ENCODE measurements at regions not wholly inside any gene's neighbourhood (a gene's known extent, or its start where the extent isn't known, plus 50 kb on each side); places are given as distances from the start of the nearest gene placed in this dataset.
"Not testable (repeated sequence)": the region's sequence is repeated elsewhere in the genome, so short reads cannot be mapped to it uniquely, and the experiment has no call there.

DNA sequence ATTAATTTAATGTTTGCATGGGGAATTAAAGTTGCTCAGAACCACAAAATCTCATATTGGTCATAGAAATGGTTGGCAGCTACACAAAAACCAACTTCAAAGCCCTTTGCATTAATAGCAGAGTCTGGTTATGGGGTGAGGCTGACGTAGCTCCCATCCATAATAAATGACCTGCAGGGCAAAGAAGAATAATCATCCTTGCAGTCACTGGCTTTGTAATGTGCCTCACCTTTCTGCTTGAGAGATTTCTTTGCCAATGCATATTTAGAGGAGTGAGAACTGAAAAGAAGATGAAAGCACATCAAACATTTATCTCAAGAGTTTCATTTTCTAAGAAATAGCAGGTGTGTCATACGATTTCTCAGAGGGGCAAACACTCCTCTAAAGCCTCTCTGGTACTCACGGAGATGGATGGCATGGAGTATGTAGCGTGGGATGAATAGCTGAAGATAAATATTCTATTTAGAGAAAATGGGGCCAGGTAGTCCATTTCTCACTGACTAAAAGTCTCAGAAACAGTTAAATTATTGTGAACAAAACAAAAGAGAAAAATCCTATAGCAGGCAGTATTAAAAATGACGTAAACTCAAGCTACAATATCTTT, 1491.9 kb downstream of the FAM181B start:
- DNase-seq, result no peak

DNA sequence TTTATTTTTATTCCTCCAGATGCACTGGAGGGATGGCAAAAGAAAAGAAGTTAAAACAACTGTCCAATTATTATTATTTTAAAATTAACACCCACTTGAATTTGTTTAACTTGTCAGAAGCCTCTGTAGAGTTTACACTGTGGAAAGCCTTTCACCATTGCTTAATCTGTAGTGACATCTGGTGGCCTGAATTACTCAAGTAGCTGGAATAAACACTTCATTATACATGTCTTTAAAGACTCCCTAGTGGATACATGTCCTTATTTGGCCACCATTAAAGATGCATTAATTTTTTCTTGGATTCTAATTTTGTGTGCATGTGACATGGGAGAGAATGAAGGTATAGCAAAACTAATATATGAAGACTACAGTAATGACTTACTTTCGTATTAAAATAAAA, 1496.5 kb downstream of the FAM181B start:
- peak; percentile 50 for DNase-seq

DNA sequence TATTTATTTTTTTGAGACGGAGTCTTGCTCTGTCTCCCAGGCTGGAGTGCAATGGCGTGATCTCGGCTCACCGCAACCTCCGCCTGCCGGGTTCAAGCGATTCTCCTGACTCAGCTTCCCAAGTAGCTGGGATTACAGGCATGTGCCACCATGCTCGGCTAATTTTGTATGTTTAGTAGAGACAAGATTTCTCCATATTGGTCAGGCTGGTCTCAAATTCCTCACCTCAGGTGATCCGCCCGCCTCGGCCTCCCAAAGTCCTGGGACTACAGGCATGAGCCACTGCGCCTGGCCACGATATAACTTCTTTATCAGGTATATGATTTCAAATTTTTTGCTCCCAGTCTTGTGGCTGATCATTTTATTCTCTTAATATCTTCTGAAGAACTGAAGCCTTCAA, 1506.3 kb downstream of the FAM181B start:
- DNase-seq, result not testable (repeated sequence)

- no peak for DNase-seq
Observed at GRCh38 chr11:81224396-81224795, 1509.3 kb downstream of the FAM181B start.

GRCh38 chr11:81222491-81222890, 1511.2 kb downstream of the FAM181B start:
- no peak for DNase-seq

DNA sequence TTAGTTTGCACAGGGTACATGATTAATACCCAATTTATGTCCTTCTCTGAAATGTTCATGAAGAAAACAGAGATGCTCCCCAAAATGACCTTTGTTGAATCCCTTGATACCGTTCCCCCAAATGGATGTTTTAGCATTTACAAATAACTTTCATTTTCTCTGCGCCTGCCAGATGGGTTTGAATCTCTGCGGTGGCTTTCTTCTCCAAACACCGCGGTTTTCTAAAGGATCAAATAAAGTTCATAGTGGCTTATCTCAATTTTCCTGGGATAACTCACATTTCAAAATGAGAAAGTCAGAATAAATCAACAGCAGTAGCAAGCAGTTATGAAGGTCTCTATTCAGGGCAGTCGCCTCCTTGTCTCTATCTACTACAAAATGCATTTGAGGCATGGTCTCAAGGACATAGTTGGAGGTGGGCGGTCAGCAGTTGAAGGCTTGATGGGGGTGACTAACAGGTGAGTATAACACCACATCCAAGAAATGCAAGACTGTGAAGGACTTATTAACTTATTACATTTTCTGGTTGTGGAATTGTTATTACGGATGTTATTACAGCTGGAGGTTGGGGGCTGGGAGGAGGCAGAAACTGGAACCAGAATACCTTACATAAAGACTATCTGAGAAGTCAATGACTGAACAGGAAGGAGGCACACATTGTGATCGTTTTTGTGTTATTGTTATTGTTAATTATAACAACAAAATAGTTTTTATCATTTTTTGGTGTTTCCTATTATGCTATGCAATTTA, 1513.3 kb downstream of the FAM181B start:
- DNase-seq, result no peak

DNA sequence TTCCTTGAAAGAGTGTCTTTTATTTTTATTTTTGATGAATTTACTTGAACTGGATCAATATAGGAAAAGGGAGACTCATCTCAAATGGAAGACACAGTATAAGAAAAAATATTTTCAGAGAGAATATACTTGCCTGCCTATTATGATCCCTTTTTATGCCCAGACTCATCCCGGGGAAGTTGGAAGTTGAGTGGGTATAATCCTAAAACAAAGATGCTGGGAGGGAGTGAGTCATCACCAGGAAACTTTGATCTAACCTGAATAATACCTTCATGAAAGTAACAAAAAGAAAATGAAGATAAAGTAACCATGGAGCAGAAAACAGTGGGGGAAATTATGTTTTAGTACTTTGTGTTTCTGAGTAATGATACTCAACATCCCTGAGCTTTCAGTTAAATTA, 1514.0 kb downstream of the FAM181B start:
- DNase-seq, result no peak

DNA sequence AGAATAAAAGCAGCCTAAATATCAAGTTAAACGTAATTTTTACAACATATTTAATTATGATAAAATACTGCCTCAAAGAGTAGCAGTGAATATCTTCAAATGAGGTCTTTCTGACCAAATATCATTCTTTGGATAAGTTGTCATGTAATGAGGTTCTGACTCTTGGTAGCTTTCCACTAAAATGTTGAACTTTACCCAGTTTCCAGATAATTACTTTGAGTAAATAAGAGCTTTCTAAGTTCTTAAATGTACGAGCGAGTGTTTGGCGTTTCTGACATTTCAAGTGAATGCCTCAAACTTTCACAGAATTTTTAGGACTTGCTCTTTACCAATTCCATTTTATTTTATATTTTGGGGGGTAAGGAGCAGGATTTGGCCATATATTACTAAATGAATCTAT, 1515.2 kb downstream of the FAM181B start:
- DNase-seq, result no peak

DNA sequence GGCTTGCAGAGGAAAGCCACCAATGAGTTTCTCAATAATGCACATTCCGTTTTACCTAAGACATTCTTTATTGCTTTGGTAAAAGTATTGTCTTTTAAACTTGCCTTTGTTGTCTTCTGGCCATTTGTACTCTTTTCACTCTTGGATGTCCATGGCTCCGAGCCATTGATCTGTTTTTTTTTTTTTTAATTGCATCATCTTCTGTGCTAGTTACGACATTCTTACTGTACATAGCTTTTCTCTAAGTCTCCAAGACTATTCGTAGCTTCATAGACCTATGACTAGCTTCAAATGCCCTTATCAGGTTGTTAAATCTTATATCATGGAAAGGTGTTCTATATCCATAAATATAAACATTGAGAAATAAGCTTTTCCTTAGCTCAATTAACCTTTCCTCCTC, 1522.6 kb downstream of the FAM181B start:
- no peak for DNase-seq

DNA sequence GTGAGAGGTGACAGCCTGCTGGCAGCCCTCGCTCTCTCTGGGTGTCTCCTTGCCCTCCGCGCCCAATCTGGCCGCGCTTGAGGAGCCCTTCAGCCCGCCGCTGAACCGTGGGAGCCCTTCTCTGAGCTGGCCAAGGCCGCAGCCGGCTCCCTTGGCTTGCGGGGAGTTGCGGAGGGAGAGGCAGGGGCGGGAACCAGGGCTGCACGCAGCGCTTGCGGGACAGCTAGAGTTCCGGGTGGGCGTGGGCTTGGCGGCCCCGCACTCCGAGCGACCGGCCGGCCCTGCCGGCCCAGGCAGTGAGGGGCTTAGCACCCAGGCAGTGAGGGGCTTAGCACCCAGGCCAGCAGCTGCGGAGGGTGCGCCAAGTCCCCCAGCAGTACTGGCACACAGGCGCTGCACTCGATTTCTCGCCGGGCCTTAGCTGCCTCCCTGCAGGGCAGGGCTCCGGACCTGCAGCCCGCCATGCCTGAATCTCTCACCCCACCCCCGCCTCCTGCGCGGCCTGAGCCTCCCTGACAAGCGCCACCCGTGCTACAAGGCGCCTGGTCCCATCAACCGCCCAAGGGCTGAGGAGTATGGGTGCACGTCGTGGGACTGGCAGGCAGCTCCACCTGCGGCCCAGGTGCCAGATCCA, 1526.1 kb downstream of the FAM181B start:
- no peak for DNase-seq

DNA sequence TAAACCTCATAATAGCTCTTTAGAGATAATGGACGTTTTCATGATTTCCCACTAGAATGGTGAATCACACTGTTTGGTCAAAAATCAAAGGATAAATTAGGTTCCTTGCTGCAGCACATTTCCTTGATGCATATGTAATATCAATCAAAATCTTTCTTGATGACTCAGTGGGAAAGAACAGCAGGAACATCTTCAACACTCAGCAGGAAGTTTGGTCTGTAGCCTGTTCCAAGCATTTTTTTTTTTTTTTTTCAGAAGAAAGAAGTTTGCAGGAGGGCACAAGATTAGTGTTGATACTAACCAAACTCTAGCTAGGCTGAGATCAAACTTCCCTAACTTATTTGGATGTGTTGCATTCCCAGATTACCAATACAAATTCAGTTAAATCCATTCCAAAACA, 1529.8 kb downstream of the FAM181B start:
- no peak for DNase-seq

GRCh38 chr11:81197396-81197795, 1536.3 kb downstream of the FAM181B start:
- DNase-seq, result no peak

- no peak for DNase-seq
Observed at GRCh38 chr11:81192516-81192915, 1541.1 kb downstream of the FAM181B start.

DNA sequence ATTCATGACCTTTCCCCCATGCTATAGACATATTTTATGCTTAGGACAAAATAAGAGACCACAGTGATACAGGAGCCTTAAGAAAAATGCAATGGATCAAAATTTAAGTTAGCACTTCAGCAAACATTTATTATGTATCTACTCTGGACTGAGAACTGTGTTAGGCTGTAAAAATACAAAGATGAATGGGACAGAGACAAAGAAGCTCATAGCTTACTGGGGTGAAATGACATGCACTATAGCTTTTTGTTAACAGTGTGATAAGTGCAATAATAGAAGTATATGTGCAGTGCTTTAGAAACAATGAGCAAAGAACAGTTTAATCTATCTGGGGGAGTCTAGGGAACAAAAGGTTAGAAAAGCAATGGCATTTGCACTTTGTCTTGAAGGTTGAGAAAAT, 1543.1 kb downstream of the FAM181B start:
- DNase-seq, result no peak

DNA sequence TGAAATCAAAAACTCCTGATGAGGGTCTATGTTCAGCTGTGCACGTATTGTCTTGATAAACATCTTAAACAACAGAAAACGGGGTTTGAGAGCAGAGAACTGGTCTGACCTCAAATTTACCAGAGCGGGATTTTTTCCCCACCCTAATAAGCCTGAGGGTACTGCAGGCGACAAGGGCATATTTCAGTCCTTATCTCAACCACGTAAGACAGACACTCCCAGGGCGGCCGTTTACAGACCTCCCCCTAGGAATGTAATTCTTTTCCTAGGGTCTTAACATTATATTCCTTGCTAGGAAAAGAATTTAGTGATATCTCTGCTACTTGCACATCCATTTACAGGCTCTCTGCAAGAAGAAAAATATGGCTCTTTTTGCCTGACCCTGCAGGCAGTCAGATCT, 1546.6 kb downstream of the FAM181B start:
- DNase-seq, result not testable (repeated sequence)

GRCh38 chr11:81174646-81175330, 1558.9 kb downstream of the FAM181B start:
- DNase-seq, result no peak

GRCh38 chr11:81165164-81165563, 1568.5 kb downstream of the FAM181B start:
- DNase-seq, result no peak

DNA sequence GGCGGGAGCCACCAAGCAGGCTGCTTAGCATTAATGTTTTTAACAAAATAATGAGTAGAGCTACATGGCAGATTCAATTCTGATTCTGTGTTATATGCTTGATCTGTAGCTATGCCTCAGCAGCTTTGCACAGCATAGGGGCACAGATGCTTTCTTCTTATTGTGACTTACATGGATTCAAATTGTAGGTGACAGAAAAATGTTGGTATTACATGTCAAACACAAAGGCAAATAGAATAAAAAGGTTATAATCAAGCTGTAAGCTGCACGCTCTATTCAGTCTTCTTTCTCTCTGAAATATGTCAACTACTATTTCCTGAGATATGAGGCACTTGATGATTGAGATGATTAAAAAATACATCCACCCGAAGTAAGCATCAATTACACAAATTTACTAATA, 1573.8 kb downstream of the FAM181B start:
- no peak for DNase-seq

DNA sequence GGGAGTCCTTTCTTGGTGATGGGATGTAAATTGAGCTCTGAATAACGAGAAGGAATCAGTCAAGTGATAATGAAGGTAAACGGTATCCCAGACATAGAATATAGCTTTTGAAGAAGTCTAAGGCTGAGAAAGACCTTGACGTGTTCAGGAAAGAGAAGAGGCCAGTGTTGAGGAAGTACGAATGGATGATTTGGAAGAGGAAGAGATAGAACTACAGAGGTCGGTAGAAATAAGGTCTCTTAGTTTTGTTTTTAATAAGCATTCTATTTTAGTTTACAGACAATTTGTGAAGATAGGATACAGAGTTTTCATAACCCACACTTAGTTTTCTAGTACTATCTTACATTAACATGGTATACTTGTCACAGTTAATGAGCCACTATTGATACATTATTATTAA, 1598.1 kb downstream of the FAM181B start:
- DNase-seq, result no peak

DNA sequence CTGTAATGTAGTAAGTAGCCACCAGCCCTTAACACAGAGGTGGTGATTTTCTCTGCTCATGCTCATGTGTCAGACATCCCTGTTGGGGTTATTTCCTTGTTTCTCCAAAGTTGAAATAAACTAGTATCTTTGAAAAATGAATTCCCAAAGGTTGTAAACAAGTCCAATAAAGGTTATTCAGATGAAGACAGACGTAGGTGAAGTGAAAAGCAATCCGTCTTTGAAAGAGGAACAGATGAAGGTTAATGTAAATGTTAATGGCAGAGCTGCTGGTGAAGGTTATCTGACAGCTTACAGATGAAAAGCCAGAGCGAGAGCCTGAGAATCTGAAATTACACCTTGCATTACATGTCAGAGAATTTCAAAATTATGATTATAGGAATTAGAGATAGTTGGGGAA, 1604.0 kb downstream of the FAM181B start:
- DNase-seq, result no peak

- DNase-seq, result no peak
Observed at GRCh38 chr11:81112718-81113117, 1620.9 kb downstream of the FAM181B start.

GRCh38 chr11:81104051-81104450, 1629.6 kb downstream of the FAM181B start:
- no peak for DNase-seq

DNA sequence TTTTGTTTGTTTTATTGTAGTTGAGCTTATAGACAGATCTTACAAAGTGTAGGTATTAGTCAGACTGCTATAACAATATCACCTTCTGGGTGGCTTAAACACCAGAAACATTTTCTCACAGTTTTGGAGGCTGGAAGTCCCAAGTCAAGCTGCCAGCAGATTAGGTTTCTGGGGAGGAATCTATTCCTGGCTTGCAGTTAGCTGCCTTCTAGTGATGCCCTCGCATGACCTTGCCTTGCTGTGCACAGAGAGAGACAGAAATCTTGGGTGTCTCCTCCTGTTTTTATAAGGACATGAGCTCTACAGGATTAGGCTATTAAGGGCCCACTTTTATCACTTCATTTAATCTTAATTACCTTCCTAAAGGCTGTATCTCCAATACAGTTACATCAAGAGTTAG, 1635.2 kb downstream of the FAM181B start:
- no peak for DNase-seq

GRCh38 chr11:81092522-81092921, 1641.1 kb downstream of the FAM181B start:
- no peak for DNase-seq

All from midbrain (tissue), 1 donor.